Esophagus muscularis mucosa (tissue), 4 donors: ENCODE measurements at regions not wholly inside any gene's neighbourhood (a gene's known extent, or its start where the extent isn't known, plus 50 kb on each side); places are given as distances from the start of the nearest gene placed in this dataset.

Experiments
- DNase-seq: peaks from one replicate; pipeline ENCODE4 v3.0.0-alpha.2; 2017; ENCODE audit errors: extremely low spot score
- H3K27ac ChIP-seq, 4 donors: fragments of 200-600 bp; sonication (generic); replicated peaks in 1 of 4; 1 replicate in 3 of 4; 2 replicates in 1 of 4; pipeline ENCODE4 v1.5.1; 2016 to 2019; ENCODE audit warnings: mild to moderate bottlenecking in 1 of 4
- H3K27me3 ChIP-seq, 4 donors: fragments of 200-600 bp; sonication (generic); one replicate each; pipeline versions ENCODE4 v1.5.1 to v1.6.0; 2016 to 2019
- H3K36me3 ChIP-seq, 4 donors: fragments of 200-600 bp; sonication (generic); one replicate each; pipeline ENCODE4 v1.5.1; 2016 to 2019
- H3K4me1 ChIP-seq, 4 donors: fragments of 200-600 bp; sonication (generic); one replicate each; pipeline ENCODE4 v1.5.1; 2016 to 2019
- H3K4me3 ChIP-seq, 4 donors: fragments of 200-600 bp; sonication (generic); 1 replicate in 2 of 4; 2 replicates in 2 of 4; pipeline ENCODE4 v1.5.1; 2016 to 2019; ENCODE audit warnings: mild to moderate bottlenecking in 4 of 4, moderate library complexity in 1 of 4
- H3K9me3 ChIP-seq, 4 donors: fragments of 200-600 bp; sonication (generic); 1 replicate in 3 of 4; 2 replicates in 1 of 4; pipeline ENCODE4 v1.5.1; 2016 to 2019
- EP300 ChIP-seq: sonication (generic); formaldehyde crosslinking; IDR thresholded peaks from one replicate; pipeline ENCODE4 v1.6.1; 2017; ENCODE audit warnings: antibody characterized with exemption
- POLR2A ChIP-seq: fragments of 450-650 bp; IDR thresholded peaks from one replicate; pipeline ENCODE4 v1.6.1; 2017; ENCODE audit warnings: antibody characterized with exemption, moderate library complexity, mild to moderate bottlenecking, low read depth
- POLR2AphosphoS5 ChIP-seq, 2 donors: sonication (generic); formaldehyde crosslinking; IDR thresholded peaks; one replicate each; pipeline ENCODE4 v1.6.1; 2017; ENCODE audit warnings: antibody characterized with exemption in 2 of 2
- WGBS: methylation state at CpG from one replicate; pipeline ENCODE4 v1.1.5; 2018; 5-methylcytosine and 5-hydroxymethylcytosine counted together
- intact Hi-C: fragments of 100-400 bp; cut with DNase I; formaldehyde crosslinking; loops from one replicate; pipeline ENCODE4 v1.15.1; 2023
- TF ChIP-seq, protein P1 (sequence below), 3 experiments: fragments of 200-600 bp in 2 of 3; fragments of 450-650 bp in 1 of 3; sonication (generic) in 2 of 3; IDR thresholded peaks; one replicate each; pipeline ENCODE4 v1.5.1; 2017 to 2019; ENCODE audit warnings: antibody characterized with exemption in 3 of 3, mild to moderate bottlenecking in 2 of 3, moderate library complexity in 1 of 3

DNA sequence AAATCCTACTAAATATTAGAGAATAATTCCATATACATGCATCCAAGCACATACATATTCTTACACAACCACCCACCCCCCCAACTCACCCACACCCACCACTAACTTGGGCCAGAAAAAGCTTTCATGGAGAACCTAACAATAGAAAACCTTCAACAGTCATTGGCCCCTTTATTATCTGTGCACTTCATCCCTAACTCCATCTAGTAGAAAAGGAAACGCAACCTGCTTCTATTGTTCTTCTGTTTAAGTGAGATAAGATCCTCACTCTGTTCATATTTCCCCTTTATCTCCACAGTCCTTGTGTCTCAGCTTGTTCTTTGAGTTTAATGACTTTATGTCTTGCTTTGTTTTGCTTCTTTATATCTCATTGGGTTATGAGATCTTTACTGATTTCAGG, 1740.2 kb upstream of the CELF4 start:
- Histone ChIP-seq H3K4me1 (no peaks in the 10 kb centered on the region), H3K9me3 (peaks cover 0 to 10% (median 0%) of the 10 kb centered on the region in 4 donors), H3K4me3 (no peak overlapping the region), H3K36me3 (no peaks in the 10 kb centered on the region), H3K27me3 (no peaks in the 10 kb centered on the region), H3K27ac (no peak overlapping the region)
- DNase-seq, result no peak
- TF ChIP-seq EP300, result no peak
- TF ChIP-seq POLR2AphosphoS5 (IDR thresholded peaks at IDR 0.05), result no peak
- TF ChIP-seq, protein P1, sequence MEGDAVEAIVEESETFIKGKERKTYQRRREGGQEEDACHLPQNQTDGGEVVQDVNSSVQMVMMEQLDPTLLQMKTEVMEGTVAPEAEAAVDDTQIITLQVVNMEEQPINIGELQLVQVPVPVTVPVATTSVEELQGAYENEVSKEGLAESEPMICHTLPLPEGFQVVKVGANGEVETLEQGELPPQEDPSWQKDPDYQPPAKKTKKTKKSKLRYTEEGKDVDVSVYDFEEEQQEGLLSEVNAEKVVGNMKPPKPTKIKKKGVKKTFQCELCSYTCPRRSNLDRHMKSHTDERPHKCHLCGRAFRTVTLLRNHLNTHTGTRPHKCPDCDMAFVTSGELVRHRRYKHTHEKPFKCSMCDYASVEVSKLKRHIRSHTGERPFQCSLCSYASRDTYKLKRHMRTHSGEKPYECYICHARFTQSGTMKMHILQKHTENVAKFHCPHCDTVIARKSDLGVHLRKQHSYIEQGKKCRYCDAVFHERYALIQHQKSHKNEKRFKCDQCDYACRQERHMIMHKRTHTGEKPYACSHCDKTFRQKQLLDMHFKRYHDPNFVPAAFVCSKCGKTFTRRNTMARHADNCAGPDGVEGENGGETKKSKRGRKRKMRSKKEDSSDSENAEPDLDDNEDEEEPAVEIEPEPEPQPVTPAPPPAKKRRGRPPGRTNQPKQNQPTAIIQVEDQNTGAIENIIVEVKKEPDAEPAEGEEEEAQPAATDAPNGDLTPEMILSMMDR (IDR thresholded peaks at IDR 0.05), result no peak
- no peak for TF ChIP-seq POLR2A
- intact Hi-C loops, result no loop called here
- WGBS, result 74% methylated on average over 1 of the region's 1 CpG

DNA sequence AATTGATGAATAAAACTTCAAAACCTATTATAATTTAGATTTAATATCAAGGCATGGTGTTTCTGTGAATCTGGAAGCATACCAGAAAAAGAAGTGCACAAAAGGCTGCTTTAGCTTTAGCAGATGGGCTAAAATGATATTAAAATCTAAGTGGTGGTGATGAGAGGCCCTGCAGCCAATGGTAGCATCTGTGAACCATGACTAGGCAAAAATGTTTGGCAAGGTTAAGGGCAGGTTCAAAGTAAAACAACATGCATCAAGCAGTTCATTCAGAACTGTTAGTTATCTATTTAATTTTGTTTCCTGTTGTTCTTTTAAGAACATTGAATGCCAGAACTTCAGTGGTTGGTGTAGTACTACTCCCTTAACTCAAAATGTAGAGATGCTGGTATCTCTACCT, 1736.9 kb upstream of the CELF4 start:
- Histone ChIP-seq H3K27ac (no peak overlapping the region), H3K9me3 (no peaks in the 10 kb centered on the region), H3K36me3 (no peaks in the 10 kb centered on the region), H3K27me3 (no peaks in the 10 kb centered on the region), H3K4me3 (no peak overlapping the region), H3K4me1 (no peaks in the 10 kb centered on the region)
- no peak for DNase-seq
- intact Hi-C loops, result no loop called here
- no peak for TF ChIP-seq EP300
- no peak for TF ChIP-seq POLR2A

DNA sequence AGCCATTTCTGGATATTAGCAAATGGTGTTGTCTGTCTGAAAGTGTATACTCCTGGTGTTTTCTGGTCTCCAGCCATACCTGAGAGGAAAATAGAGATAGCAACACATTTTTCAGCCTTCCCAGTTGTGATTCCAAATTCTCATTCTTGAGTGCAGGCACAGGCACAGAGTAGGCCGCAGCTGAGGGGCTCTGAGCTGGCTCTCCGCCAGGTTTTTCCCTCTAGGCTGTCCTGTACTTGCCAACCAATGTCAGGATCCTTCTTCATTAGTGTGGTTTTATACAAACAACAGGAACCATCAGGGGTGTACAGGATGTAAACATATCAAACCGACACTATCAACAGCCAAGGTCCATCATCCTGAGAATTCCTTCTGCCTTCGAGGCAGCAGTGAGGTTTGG, 1733.6 kb upstream of the CELF4 start:
- no peaks in the 10 kb centered on the region for H3K9me3 ChIP-seq
- H3K27me3 ChIP-seq, result no peaks in the 10 kb centered on the region
- intact Hi-C loops, result no loop called here
- H3K4me1 ChIP-seq, result no peaks in the 10 kb centered on the region
- DNase-seq, result no peak
- no peak overlapping the region for H3K27ac ChIP-seq
- 58% methylated on average over 4 of the region's 4 CpGs for whole genome bisulfite sequencing
- no peak overlapping the region for H3K4me3 ChIP-seq
- no peaks in the 10 kb centered on the region for H3K36me3 ChIP-seq
- TF ChIP-seq, protein P1 (IDR thresholded peaks at IDR 0.05), result no peak
- TF ChIP-seq EP300 (no peak), POLR2AphosphoS5 (IDR thresholded peaks at IDR 0.05) (no peak), POLR2A (no peak)

DNA sequence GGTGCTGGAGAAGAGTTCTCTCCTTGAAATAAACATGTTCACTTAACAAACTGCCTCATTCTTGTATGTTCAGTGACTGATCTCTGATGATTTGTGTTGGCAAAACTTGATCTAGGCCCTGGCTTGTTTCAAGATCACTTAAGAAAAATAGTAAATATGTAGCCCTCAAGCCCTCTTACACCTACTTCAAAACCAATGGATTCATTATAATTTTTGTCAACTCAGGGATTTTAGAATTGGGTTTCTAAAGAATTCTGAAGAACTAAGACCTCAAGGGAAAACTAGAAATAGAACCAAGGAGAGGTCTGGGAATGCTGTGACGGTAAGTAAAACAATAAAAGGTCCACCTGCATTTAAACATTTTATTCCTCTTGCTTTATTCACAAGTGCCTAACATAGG, 1731.6 kb upstream of the CELF4 start:
- no peak for DNase-seq
- intact Hi-C loops, result no loop called here
- Histone ChIP-seq H3K27me3 (no peaks in the 10 kb centered on the region), H3K36me3 (no peaks in the 10 kb centered on the region), H3K4me1 (no peaks in the 10 kb centered on the region), H3K27ac (no peak overlapping the region), H3K4me3 (no peak overlapping the region), H3K9me3 (no peaks in the 10 kb centered on the region)
- TF ChIP-seq, protein P1 (IDR thresholded peaks at IDR 0.05), result no peak
- TF ChIP-seq POLR2A (no peak), POLR2AphosphoS5 (IDR thresholded peaks at IDR 0.05) (no peak), EP300 (no peak)
- WGBS, result 81% methylated on average over 1 of the region's 1 CpG

DNA sequence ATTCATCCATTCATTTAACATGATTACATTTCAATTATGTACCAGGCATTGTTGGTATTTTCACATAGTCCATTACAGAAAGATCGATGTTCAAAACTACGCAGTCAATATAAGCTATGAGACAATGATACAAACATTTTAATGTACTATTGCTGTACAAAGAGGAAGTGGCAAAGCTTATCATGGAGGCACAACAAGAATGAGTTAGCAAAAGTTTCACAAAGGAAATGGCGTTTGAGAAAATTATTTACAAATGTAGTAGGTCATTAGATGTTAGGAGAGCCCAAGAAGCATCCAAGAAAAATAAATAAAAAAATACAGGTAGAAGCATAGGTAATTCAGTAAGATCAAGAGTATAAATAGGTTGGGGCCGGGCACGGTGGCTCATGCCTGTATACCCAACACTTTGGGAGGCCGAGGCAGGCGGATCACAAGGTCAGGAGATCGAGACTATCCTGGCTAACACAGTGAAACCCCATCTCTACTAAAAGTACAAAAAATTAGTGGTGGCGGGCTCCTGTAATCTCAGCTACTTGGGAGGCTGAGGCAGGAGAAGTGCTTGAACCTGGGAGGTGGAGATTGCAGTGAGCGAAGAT, 1730.8 kb upstream of the CELF4 start:
- TF ChIP-seq, protein P1 (IDR thresholded peaks at IDR 0.05), result no peak
- no peak for TF ChIP-seq EP300
- no peak for TF ChIP-seq POLR2A
- TF ChIP-seq POLR2AphosphoS5 (IDR thresholded peaks at IDR 0.05), result no peak
- H3K36me3 ChIP-seq, result no peaks in the 10 kb centered on the region
- H3K27me3 ChIP-seq, result no peaks in the 10 kb centered on the region
- no peak overlapping the region for H3K27ac ChIP-seq
- DNase-seq, result no peak
- H3K4me1 ChIP-seq, result no peaks in the 10 kb centered on the region
- H3K4me3 ChIP-seq, result no peak overlapping the region
- WGBS, result 94% methylated on average over 10 of the region's 10 CpGs
- no peaks in the 10 kb centered on the region for H3K9me3 ChIP-seq
- intact Hi-C loops, result no loop called here
